HCT116 (cell line): ENCODE measurements at regions not wholly inside any gene's neighbourhood (a gene's known extent, or its start where the extent isn't known, plus 50 kb on each side); places are given as distances from the start of the nearest gene placed in this dataset.

Experiments
- ATAC-seq: fragments of 200-7000 bp; cut with Tn5 transposase; 2 replicates; pipeline ENCODE4 v1.9.1; 2020; ENCODE audit warnings: mild to moderate bottlenecking, moderate library complexity
- BruUV-seq: library from RNA; stranded (reverse); fragments of 400-500 nt; replicated peaks from 2 replicates; lab custom pipeline; 2021; lab: Mats Ljungman, UMichigan
- CTCF ChIA-PET: fragments of 300-600 bp; sonication (Branson Sonifier 250); formaldehyde crosslinking; loops from one replicate; lab custom pipeline; 2021; ENCODE audit warnings: antibody characterized with exemption; lab: Charles Lee
- POLR2A ChIA-PET: fragments of 300-600, 350-600 bp; sonication (Branson Sonifier 250); formaldehyde crosslinking; loops from one replicate; lab custom pipeline; 2021; ENCODE audit warnings: antibody characterized with exemption; lab: Charles Lee
- RAD21 ChIA-PET, 2 experiments: fragments of 300-600 bp; sonication (Branson Sonifier 250); formaldehyde crosslinking; loops; one replicate each; lab custom pipeline; 2023; ENCODE audit warnings: low total read pairs in 2 of 2; ENCODE audit not compliant: uncharacterized antibody in 2 of 2, unreplicated experiment in 2 of 2, low non-redundant PET in 1 of 2; lab: Charles Lee
- DNase-seq: peaks from one replicate; pipeline ENCODE4 v3.0.0-alpha.2; 2010; ENCODE audit warnings: low read depth, low spot score
- H2AFZ ChIP-seq: fragments of 200-600 bp; shearing (Covaris generic), sonication (generic); 2 replicates; pipeline ENCODE4 v1.6.1; 2017; ENCODE audit warnings: low read depth, mixed run types, mixed read lengths, antibody characterized with exemption, low read length; ENCODE audit not compliant: poor library complexity, severe bottlenecking
- H3K27ac ChIP-seq: 2 replicates; pipeline ENCODE4 v1.5.1; 2012; ENCODE audit warnings: low read depth, low read length
- H3K27me3 ChIP-seq: fragments of 200-600 bp; sonication (generic); 2 replicates; pipeline ENCODE4 v1.6.1; 2016; ENCODE audit warnings: mixed run types, low read length, mixed read lengths; ENCODE audit not compliant: insufficient read depth
- H3K36me3 ChIP-seq, 2 experiments: fragments of 200-500 bp in 1 of 2; fragments of 200-600 bp in 1 of 2; sonication (Bioruptor generic) in 1 of 2; sonication (generic) in 1 of 2; 2 replicates each; pipeline versions ENCODE4 v1.5.1 to v1.6.1; 2014 to 2016; ENCODE audit warnings: low read length in 2 of 2, inconsistent platforms in 1 of 2, mixed read lengths in 1 of 2, mixed run types in 1 of 2; ENCODE audit not compliant: insufficient read depth in 2 of 2, control insufficient read depth in 1 of 2
- H3K4me1 ChIP-seq, 2 experiments: fragments of 200-600 bp in 1 of 2; sonication (generic) in 1 of 2; 2 replicates each; pipeline versions ENCODE4 v1.5.1 to v1.6.1; 2012 to 2017; ENCODE audit warnings: low read length in 2 of 2, inconsistent platforms in 1 of 2, mild to moderate bottlenecking in 1 of 2, mixed read lengths in 1 of 2, mixed run types in 1 of 2, moderate library complexity in 1 of 2; ENCODE audit not compliant: insufficient read depth in 2 of 2, control insufficient read depth in 1 of 2
- H3K4me2 ChIP-seq: fragments of 200-600 bp; sonication (generic); 2 replicates; pipeline ENCODE4 v1.6.1; 2017; ENCODE audit warnings: mixed run types, low read length, mixed read lengths
- H3K4me3 ChIP-seq, 2 experiments: fragments of 200-600 bp in 1 of 2; sonication (generic) in 1 of 2; replicated peaks in 1 of 2; 2 replicates each; pipeline ENCODE4 v1.5.1; 2011 to 2016; ENCODE audit warnings: low read length in 2 of 2, control low read depth in 1 of 2, low read depth in 1 of 2, mild to moderate bottlenecking in 1 of 2, mixed read lengths in 1 of 2, mixed run types in 1 of 2
- H3K79me2 ChIP-seq: fragments of 200-600 bp; sonication (generic); 2 replicates; pipeline ENCODE4 v1.6.1; 2017; ENCODE audit warnings: mild to moderate bottlenecking, mixed run types, low read length, moderate library complexity, mixed read lengths; ENCODE audit not compliant: insufficient read depth
- H3K9ac ChIP-seq: fragments of 200-600 bp; sonication (generic); 2 replicates; pipeline ENCODE4 v1.6.1; 2016; ENCODE audit warnings: low read length, mixed read lengths
- H3K9me2 ChIP-seq: fragments of 200-600 bp; sonication (generic), shearing (Covaris generic); 2 replicates; pipeline ENCODE4 v1.6.1; 2017; ENCODE audit warnings: mixed run types, mild to moderate bottlenecking, moderate library complexity; ENCODE audit not compliant: insufficient read depth
- H3K9me3 ChIP-seq, 2 experiments: fragments of 200-500 bp in 1 of 2; fragments of 200-600 bp in 1 of 2; sonication (Bioruptor generic) in 1 of 2; sonication (generic) in 1 of 2; 2 replicates each; pipeline ENCODE4 v1.6.1; 2014 to 2017; ENCODE audit warnings: low read length in 2 of 2, mixed read lengths in 2 of 2, inconsistent platforms in 1 of 2, low read depth in 1 of 2, mild to moderate bottlenecking in 1 of 2, mixed run types in 1 of 2, moderate library complexity in 1 of 2; ENCODE audit not compliant: control insufficient read depth in 1 of 2, insufficient read depth in 1 of 2
- H4K20me1 ChIP-seq: fragments of 200-600 bp; sonication (generic), shearing (Covaris generic); 2 replicates; pipeline ENCODE4 v1.6.1; 2017; ENCODE audit warnings: mixed run types, mild to moderate bottlenecking, moderate library complexity; ENCODE audit not compliant: insufficient read depth
- CBX3 ChIP-seq: IDR thresholded peaks from 2 replicates; pipeline ENCODE4 v1.6.1; 2012; ENCODE audit warnings: low read depth
- CEBPB ChIP-seq: IDR thresholded peaks from 2 replicates; pipeline ENCODE4 v1.6.1; 2012; ENCODE audit warnings: low read depth
- EGR1 ChIP-seq: IDR thresholded peaks from 2 replicates; pipeline ENCODE4 v1.6.1; 2012; ENCODE audit warnings: low read depth
- EZH2 ChIP-seq: fragments of 200-600 bp; sonication (generic); IDR thresholded peaks from 2 replicates; pipeline ENCODE4 v1.6.1; 2017; ENCODE audit warnings: antibody characterized with exemption, mixed run types
- FOSL1 ChIP-seq: IDR thresholded peaks from 2 replicates; pipeline ENCODE4 v1.6.1; 2012; ENCODE audit warnings: low read depth
- JUND ChIP-seq: IDR thresholded peaks from 2 replicates; pipeline ENCODE4 v1.6.1; 2012
- POLR2A ChIP-seq: IDR thresholded peaks from 2 replicates; pipeline ENCODE4 v1.7.0; 2011; ENCODE audit warnings: borderline replicate concordance; ENCODE audit not compliant: insufficient read depth, insufficient read length; ENCODE audit errors: extremely low read depth
- POLR2AphosphoS5 ChIP-seq: IDR thresholded peaks from 2 replicates; pipeline ENCODE4 v1.6.1; 2011; ENCODE audit warnings: mild to moderate bottlenecking, low read depth, low read length, moderate library complexity
- RAD21 ChIP-seq: IDR thresholded peaks from 2 replicates; pipeline ENCODE4 v1.6.1; 2012; ENCODE audit warnings: low read depth, mild to moderate bottlenecking
- SIN3A ChIP-seq: IDR thresholded peaks from 2 replicates; pipeline ENCODE4 v1.6.1; 2012; ENCODE audit warnings: low read depth
- SP1 ChIP-seq: IDR thresholded peaks from 2 replicates; pipeline ENCODE4 v1.6.1; 2012; ENCODE audit warnings: low read depth
- TCF7L2 ChIP-seq: IDR thresholded peaks from 2 replicates; pipeline ENCODE4 v1.7.0; 2011; ENCODE audit warnings: borderline replicate concordance, inconsistent platforms; ENCODE audit not compliant: insufficient read depth, insufficient read length; ENCODE audit errors: extremely low read depth
- YY1 ChIP-seq: IDR thresholded peaks from 2 replicates; pipeline ENCODE4 v1.6.1; 2011; ENCODE audit warnings: low read length, low read depth, moderate library complexity, mild to moderate bottlenecking; ENCODE audit not compliant: insufficient replicate concordance; ENCODE audit errors: extremely low read depth
- ZNF274 ChIP-seq: fragments of 200-500 bp; sonication (Bioruptor generic); IDR thresholded peaks from 2 replicates; pipeline ENCODE4 v1.6.1; 2014; ENCODE audit warnings: mild to moderate bottlenecking, low read depth, low read length, inconsistent platforms
- intact Hi-C: fragments of 100-400 bp; cut with micrococcal nuclease; formaldehyde crosslinking; loops from 2 replicates; pipeline ENCODE4 v1.10.0; 2022
- TF ChIP-seq, protein P1 (sequence below), 3 experiments: fragments of 200-600 bp in 1 of 3; sonication (generic) in 1 of 3; IDR thresholded peaks in 2 of 3; conservative IDR thresholded peaks in 1 of 3; 2 replicates each; pipeline ENCODE4 v1.5.1; 2012 to 2017; ENCODE audit warnings: low read depth in 2 of 3, low read length in 2 of 3, antibody characterized with exemption in 1 of 3, borderline replicate concordance in 1 of 3, control low read depth in 1 of 3, mild to moderate bottlenecking in 1 of 3, mixed read lengths in 1 of 3, mixed run types in 1 of 3, moderate library complexity in 1 of 3; ENCODE audit not compliant: insufficient read depth in 1 of 3

GRCh38 chr4:27218013-27218412 is 357.4 kb downstream of the STIM2 start (continued):
- TF ChIP-seq POLR2AphosphoS5 (no peak), CBX3 (no peak), SP1 (no peak)

DNA sequence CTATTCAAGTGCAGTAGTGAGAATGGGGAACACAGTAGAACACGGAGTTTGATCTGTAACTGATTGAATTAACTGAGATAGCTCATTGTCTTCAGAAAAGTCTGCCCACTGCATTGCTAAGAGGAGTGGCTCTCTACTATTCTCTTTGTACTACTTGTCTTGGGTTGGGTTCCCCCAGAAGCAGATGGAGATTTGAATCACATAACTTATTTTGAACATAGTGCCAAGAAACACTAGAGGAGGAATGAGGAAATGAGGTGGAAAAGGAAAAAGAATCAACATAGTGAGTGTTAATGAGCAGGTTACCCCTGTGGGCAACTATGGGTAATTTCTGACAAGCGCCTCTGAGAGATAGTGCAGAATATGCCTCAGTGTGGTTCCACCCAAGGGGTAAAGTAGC is 362.7 kb downstream of the STIM2 start:
- ATAC-seq (no peak), DNase-seq (no peak)
- RAD21 ChIA-PET: no interaction called here
- no peaks in the 10 kb centered on the region for H3K4me1 ChIP-seq
- H4K20me1 ChIP-seq: no peaks in the 10 kb centered on the region
- intact Hi-C loops: no loop called here
- TF ChIP-seq CEBPB: no peak
- TF ChIP-seq RAD21: no peak
- TF ChIP-seq EGR1: no peak
- TF ChIP-seq YY1: no peak
- TF ChIP-seq, protein P1, sequence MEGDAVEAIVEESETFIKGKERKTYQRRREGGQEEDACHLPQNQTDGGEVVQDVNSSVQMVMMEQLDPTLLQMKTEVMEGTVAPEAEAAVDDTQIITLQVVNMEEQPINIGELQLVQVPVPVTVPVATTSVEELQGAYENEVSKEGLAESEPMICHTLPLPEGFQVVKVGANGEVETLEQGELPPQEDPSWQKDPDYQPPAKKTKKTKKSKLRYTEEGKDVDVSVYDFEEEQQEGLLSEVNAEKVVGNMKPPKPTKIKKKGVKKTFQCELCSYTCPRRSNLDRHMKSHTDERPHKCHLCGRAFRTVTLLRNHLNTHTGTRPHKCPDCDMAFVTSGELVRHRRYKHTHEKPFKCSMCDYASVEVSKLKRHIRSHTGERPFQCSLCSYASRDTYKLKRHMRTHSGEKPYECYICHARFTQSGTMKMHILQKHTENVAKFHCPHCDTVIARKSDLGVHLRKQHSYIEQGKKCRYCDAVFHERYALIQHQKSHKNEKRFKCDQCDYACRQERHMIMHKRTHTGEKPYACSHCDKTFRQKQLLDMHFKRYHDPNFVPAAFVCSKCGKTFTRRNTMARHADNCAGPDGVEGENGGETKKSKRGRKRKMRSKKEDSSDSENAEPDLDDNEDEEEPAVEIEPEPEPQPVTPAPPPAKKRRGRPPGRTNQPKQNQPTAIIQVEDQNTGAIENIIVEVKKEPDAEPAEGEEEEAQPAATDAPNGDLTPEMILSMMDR (IDR thresholded peaks at IDR 0.05 in 2 of 3, conservative IDR thresholded peaks at IDR 0.05 in 1 of 3; ENCODE audit: borderline replicate concordance in 1 of 3, insufficient read depth in 1 of 3, low read depth in 2 of 3, low read length in 2 of 3): no peak
- no peak for TF ChIP-seq FOSL1
- no peak for TF ChIP-seq POLR2AphosphoS5
- TF ChIP-seq SP1: no peak
- no peak for TF ChIP-seq EZH2
- no peak for TF ChIP-seq TCF7L2
- TF ChIP-seq ZNF274: no peak
- no peak for TF ChIP-seq POLR2A
- no peak for TF ChIP-seq JUND
- TF ChIP-seq SIN3A: no peak
- POLR2A ChIA-PET: no interaction called here
- CTCF ChIA-PET: no interaction called here
- no peaks in the 10 kb centered on the region for H3K9me2 ChIP-seq
- H3K27ac ChIP-seq: no peak overlapping the region
- H3K4me2 ChIP-seq: no peak overlapping the region
- no peaks in the 10 kb centered on the region for H3K79me2 ChIP-seq
- H3K9ac ChIP-seq: no peak overlapping the region
- BruUV-seq: no TSS peak
- no peak overlapping the region for H2AFZ ChIP-seq
- peaks cover 21% of the 10 kb centered on the region; the same call in 1 of the 2 replicates for H3K27me3 ChIP-seq
- H3K36me3 ChIP-seq: no peaks in the 10 kb centered on the region
- H3K4me3 ChIP-seq: no peak overlapping the region
- H3K9me3 ChIP-seq: no peaks in the 10 kb centered on the region
